ENCODE measurements at regions not wholly inside any gene's neighbourhood (a gene's known extent, or its start where the extent isn't known, plus 50 kb on each side); places are given as distances from the start of the nearest gene placed in this dataset.
"Not testable (repeated sequence)": the region's sequence is repeated elsewhere in the genome, so short reads cannot be mapped to it uniquely, and the experiment has no call there.

GRCh38 chr3:73120710-73121109 is 59.3 kb downstream of the EBLN2 start:
- DNase-seq, result no peak

- DNase-seq, result no peak
Measured at GRCh38 chr3:73121669-73122331, 60.3 kb downstream of the EBLN2 start.

DNA sequence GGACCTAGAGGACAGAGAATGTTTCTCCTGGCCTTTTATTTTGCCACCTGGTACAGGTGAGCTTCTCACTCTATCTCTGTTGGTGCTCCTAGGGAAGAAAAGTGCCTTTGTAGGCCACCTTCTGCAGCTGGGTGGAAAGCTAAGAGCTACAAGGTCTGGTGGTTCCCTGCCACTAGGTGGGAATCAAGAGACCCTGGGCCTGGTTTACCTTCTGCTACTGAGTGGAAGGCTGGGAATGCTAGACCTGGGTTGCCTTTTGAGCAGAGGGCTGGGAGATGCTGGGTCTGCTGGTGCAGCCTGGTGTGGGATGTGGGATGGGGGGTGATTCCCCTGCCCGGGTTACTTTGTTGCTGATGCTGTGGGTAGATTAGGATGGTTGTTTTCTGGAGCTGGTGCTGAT is 72.6 kb downstream of the EBLN2 start:
- no peak for DNase-seq

GRCh38 chr3:73136941-73137340 is 75.5 kb downstream of the EBLN2 start:
- DNase-seq, result no peak

DNA sequence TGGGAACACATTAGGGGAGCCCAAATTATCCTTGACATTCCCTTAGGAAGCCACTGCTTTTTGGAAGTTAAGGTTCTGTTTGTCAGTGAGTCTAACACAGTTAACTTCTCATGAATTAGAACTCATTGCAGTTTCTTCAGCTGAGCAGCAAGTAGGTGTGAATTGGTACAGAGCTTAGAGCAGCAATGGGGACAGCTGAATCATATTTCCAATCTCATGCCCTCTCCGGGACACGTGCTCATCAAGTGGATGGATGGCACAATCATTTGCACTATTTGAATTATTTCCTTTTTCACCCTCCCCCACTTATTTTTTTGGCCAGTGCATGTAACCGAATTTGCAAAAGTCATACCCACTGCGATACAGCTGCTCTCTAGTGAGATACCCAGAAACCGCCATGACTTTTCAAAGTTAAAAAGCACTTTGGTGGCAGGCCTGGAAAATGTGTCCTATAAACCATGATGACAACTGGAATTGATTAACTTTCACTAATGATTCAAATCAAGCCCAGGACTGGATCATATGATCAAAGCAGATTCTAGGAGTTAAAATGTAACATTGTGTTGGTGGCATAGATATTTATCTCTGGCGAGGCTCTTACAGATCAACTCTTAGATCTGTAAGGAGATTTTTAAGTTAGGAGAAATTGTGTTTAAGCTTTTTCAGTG is 76.4 kb downstream of the EBLN2 start:
- no peak for DNase-seq

DNA sequence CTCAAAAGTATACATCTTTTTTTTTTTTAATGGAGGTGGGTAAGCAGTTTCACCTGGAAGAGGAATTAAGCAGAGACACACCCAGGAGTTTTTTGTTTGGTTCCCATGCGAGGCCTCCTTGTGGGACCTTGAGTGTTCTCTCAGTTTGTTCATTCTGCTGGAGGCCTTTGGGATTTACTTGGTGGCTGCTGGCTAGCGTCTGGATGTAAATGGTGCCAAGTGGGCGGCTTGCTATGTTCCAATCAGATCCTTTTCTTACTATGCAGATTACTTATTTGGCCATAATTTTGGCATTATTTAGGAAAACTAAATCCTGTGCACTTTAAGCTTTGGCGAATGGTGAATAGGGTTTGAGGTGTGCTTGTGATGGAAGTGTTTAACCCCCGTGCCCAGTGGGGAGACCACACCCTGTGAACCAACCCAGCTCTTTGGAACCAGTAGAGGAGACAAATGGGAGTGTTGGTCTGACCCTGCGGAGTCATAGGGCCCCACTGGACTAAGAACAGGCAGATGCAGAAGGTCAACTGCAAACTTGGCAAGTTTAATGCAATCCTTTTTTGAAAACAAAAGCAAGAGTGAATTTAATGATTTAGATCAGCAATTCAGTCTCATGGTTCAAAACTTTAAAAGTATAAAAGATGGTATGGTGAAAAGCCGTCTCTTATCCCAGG is 79.4 kb downstream of the EBLN2 start:
- DNase-seq, result no peak

- DNase-seq, result no peak
Measured at GRCh38 chr3:73141525-73141924, 80.1 kb downstream of the EBLN2 start.

DNA sequence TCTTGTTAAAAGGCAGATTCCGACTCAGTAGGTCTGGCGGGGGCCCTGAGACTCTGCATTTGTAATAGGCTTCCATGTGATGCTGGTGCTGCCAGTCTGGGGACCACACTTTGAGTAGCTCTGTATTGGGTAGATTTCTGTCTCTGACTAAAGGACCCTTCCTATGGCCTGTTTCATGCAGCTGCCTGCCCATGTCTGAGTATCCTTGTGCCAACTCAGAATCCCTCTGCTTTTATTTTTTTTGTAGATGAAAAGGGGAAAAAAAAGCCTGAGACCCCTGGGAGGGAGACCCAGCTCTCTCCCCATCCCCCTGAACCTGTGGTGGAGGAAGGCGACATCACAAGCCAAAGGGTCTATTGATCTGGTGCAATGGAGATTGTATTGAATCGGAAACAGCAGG is 81.9 kb downstream of the EBLN2 start:
- no peak for DNase-seq

DNA sequence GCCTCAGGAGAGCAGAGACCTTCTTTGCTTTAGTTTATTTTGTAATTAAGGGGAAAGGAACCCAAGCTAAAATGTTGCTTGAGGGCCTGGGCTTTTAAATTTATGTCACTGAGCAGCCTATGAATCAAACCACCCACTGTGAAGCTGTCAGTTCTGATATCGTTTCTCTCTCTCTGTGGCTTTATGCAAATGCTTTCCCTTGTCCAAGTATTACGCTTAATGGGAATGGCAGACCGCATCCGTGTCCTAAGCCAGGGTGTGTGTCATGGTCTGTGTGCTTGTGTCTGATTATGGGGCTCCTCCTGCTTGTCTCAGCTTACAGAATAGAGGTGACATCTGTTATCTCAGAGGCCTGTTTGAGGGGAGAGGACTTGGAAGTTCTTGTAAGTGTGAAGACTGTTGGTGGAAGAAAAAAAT is 82.4 kb downstream of the EBLN2 start:
- DNase-seq, result no peak

GRCh38 chr3:73144276-73144675 is 82.8 kb downstream of the EBLN2 start:
- no peak for DNase-seq

DNA sequence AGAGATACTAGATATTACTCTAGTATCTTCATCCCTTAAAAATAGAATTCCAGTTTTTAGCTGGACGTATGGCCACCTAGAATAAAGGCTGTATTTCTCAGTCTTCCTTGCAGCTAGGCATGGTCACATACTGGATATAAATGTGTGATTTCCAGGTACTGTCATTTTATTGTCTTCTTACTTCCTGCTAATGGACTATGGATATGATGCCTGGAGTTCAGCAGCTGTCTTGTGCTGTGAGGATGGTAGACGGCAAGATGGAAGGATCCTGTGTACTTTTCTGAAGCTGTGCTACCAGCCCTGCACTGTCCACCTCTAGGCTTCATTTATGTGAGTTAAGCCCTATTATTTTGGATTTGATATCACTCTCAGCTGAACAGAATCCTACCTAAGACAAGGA is 83.4 kb downstream of the EBLN2 start:
- no peak for DNase-seq

DNA sequence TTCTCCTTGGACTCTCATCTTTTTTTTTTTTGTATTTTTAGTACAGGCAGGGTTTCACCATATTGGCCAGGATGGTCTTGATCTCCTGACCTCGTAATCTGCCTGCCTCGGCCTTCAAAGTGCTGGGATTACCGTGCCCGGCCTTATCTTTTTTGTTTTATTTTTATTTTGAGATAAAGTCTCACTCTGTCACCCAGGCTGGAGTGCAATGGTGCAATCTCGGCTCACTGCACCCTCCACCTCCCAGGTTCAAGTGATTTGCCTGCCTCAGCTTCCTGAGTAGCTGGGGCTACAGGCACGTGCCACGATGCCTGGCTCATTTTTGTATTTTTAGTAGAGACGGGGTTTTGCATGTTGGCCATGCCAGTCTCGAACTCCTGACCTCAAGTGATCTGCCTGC is 86.0 kb downstream of the EBLN2 start:
- not testable (repeated sequence) for DNase-seq

- no peak for DNase-seq
Measured at GRCh38 chr3:73148206-73148605, 86.7 kb downstream of the EBLN2 start.

DNA sequence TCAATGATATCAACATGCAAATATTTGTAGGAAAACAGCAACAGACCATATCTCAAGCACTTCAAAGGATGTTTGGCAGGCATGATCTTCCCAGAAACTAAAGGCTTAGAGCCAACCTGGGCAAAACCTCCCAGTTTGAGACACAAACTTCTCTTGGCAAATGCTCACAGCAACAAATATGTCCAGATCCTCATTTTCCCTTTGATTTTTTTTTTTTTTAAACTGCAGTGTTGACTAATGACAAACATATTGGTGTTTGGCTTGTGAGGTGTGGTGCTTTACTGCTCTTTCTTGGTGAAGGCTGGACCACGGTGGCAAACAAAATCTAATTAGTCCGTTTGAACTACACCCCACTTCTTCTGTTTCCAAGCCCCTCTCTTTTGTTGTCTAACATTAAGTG is 87.2 kb downstream of the EBLN2 start:
- no peak for DNase-seq

- no peak for DNase-seq
Measured at GRCh38 chr3:73150369-73151130, 89.1 kb downstream of the EBLN2 start.

DNA sequence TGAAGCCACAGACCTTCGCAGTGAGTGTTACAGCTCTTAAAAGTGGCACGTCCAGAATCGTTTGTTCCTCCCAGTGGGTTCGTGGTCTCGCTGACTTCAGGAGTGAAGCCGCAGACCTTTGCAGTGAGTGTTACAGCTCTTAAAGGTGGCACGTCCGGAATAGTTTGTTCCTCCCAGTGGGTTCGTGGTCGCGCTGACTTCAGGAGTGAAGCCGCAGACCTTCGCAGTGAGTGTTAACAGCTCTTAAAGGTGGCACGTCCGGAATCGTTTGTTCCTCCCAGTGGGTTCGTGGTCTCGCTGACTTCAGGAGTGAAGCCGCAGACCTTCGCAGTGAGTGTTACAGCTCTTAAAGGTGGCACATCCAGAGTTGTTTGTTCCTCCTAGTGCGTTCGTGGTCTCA is 91.1 kb downstream of the EBLN2 start:
- not testable (repeated sequence) for DNase-seq

DNA sequence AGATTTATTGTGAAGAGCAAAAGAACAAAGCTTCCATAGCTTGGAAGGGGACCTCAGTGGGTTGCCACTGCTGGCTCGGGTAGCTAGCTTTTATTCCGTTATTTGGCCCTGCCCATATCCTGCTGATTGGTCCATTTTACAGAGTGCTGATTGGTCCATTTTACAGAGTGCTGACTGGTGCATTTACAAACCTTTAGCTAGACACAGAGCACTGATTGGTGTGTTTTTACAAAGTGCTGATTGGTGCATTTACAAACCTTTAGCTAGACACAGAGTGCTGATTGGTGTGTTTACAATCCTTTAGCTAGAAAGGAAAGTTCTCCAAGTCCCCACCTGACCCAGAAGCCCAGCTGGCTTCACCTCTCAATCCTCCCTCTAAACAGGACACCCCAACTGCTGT is 91.6 kb downstream of the EBLN2 start:
- not testable (repeated sequence) for DNase-seq

- not testable (repeated sequence) for DNase-seq
Measured at GRCh38 chr3:73154261-73154660, 92.8 kb downstream of the EBLN2 start.

DNA sequence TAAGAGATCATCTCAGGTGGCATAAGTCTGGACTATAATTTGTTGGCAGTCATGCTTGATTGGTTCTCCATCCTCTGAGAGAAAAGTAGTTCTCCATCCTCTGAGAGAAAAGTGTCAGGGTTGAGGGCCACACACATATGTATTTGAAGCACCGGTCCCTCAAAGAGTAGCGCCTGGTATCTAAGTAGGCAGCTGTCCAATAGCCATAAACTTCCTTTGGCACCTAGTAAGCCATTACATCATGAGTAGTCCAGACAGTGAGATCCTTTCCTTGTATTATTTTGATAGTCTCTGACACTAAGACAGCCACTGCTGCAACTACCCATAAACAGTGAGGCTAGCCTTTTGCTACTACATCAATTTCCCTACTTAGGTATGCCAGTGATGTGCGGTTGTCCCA is 94.0 kb downstream of the EBLN2 start:
- DNase-seq, result not testable (repeated sequence)

DNA sequence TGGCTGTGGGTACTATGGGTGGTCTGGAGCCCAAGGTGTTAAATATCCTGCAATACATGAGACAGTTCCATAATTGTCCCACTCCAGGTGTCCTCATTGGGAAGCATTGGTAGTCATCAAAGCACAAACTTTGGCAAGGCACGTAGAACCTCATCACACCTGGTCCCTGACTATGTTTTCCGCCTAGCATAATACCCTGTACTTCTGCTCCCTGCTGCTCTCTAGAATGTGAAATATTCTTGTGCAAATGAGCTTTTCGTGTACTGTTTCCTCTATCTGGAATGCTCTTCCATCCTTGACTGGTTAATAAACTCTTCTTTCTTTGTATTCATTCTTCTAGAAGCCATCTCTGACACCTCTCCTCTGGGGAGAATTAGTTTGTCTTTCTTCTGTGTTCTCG is 103.2 kb downstream of the EBLN2 start:
- no peak for DNase-seq

GRCh38 chr3:73175698-73176097 is 114.2 kb downstream of the EBLN2 start:
- no peak for DNase-seq

- no peak for DNase-seq
Measured at GRCh38 chr3:73176941-73177340, 115.5 kb downstream of the EBLN2 start.

DNA sequence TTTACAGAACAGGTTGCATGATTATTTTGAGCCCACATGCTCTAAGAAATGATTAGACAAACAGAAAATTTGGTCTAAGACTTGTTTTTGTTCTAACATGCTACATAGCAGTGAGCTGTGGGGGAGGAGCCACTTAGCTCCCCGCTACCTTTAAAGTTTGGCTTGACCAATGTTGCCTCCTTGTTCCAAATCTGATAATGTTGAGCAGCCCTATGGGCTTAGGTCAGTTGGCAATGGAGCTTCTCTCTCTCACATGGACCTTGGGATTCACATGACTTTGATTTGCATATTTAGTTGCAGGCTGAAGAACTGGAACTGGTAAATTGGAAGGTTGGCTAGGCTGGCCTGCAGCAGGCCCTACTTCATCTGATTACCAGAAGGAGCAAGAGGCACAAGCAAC is 116.4 kb downstream of the EBLN2 start:
- DNase-seq, result no peak

GRCh38 chr3:73179601-73180000 is 118.1 kb downstream of the EBLN2 start:
- no peak for DNase-seq
